ENCODE measurements at regions not wholly inside any gene's neighbourhood (a gene's known extent, or its start where the extent isn't known, plus 50 kb on each side); places are given as distances from the start of the nearest gene placed in this dataset.

DNA sequence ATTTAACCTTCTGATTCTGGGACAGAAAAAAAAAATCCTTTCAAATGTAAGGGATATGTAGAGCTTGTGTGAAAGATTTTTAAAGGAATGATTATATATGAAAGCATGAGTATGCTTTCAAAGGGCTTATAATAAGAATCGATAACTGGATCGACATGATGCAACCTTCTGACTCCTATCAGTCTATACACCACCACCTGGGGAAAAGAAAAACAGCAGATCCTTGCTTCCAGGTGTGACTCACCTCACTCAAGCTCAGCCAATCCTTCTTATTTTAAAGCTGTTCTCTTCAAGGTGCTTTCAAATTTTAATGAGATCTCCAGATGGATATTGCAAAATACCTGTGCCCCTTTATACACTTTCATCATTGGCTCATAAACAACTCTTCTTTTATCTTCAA lies 102.1 kb upstream of the EDNRA start:
- no peaks in the 10 kb centered on the region for H3K36me3 ChIP-seq (ENCODE audit: control insufficient read depth in 2 of 2, extremely low read depth in 1 of 2, insufficient read depth in 2 of 2, low read length in 2 of 2)
- H4K20me1 ChIP-seq (ENCODE audit: control insufficient read depth, extremely low read depth, insufficient read depth, low read length), result no peaks in the 10 kb centered on the region
- DNase-seq (ENCODE audit: low read depth, low spot score), result no peak
- peak overlapping the region; percentile 4 for H3K27ac ChIP-seq (ENCODE audit: control insufficient read depth, insufficient read depth, low read length)
- H3K79me2 ChIP-seq (ENCODE audit: control insufficient read depth, insufficient read depth, low read length), result no peaks in the 10 kb centered on the region
- FAIRE-seq, result peak; percentile 90
- dilution Hi-C loops (cut with MboI; ENCODE audit: extremely low pct_ligation_motif_present, low sequenced_read_pairs), result no loop called here
- peak overlapping the region; percentile 69 for H3K4me2 ChIP-seq (ENCODE audit: control insufficient read depth, extremely low read depth, insufficient read depth, low read depth, low read length)
- no peaks in the 10 kb centered on the region for H3K9me3 ChIP-seq (ENCODE audit: control insufficient read depth, low read depth, low read length)
- H3K4me3 ChIP-seq (ENCODE audit: control insufficient read depth in 2 of 3, extremely low read depth in 1 of 3, insufficient read depth in 2 of 3, low read depth in 1 of 3, low read length in 3 of 3), result peak overlapping the region in 2 of 3 experiments; percentile 25 to 38
- TF ChIP-seq EZH2 (IDR thresholded peaks at IDR 0.05; ENCODE audit: low read length), result no peak
- TF ChIP-seq, protein P1, sequence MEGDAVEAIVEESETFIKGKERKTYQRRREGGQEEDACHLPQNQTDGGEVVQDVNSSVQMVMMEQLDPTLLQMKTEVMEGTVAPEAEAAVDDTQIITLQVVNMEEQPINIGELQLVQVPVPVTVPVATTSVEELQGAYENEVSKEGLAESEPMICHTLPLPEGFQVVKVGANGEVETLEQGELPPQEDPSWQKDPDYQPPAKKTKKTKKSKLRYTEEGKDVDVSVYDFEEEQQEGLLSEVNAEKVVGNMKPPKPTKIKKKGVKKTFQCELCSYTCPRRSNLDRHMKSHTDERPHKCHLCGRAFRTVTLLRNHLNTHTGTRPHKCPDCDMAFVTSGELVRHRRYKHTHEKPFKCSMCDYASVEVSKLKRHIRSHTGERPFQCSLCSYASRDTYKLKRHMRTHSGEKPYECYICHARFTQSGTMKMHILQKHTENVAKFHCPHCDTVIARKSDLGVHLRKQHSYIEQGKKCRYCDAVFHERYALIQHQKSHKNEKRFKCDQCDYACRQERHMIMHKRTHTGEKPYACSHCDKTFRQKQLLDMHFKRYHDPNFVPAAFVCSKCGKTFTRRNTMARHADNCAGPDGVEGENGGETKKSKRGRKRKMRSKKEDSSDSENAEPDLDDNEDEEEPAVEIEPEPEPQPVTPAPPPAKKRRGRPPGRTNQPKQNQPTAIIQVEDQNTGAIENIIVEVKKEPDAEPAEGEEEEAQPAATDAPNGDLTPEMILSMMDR (optimal IDR thresholded peaks at IDR 0.05 in 1 of 3, IDR thresholded peaks at IDR 0.05 in 1 of 3, conservative IDR thresholded peaks at IDR 0.05 in 1 of 3; ENCODE audit: extremely low read depth in 1 of 3, insufficient read depth in 2 of 3, low read length in 3 of 3), result peak; percentile 51 to 61 (median 56)
- H3K9me1 ChIP-seq (ENCODE audit: control insufficient read depth, extremely low read depth, insufficient read depth, low read length), result no peaks in the 10 kb centered on the region
- no peak overlapping the region for H3K9ac ChIP-seq (ENCODE audit: control insufficient read depth, extremely low read depth, insufficient read depth, low read length)
- peak overlapping the region; percentile 66 for H2AFZ ChIP-seq (ENCODE audit: control insufficient read depth, low read length)
- H3K4me1 ChIP-seq (ENCODE audit: control insufficient read depth, extremely low read depth, insufficient read depth, low read length), result peaks cover 10% of the 10 kb centered on the region
- no peaks in the 10 kb centered on the region for H3K27me3 ChIP-seq (ENCODE audit: control insufficient read depth, extremely low read depth, insufficient read depth, low read length)

DNA sequence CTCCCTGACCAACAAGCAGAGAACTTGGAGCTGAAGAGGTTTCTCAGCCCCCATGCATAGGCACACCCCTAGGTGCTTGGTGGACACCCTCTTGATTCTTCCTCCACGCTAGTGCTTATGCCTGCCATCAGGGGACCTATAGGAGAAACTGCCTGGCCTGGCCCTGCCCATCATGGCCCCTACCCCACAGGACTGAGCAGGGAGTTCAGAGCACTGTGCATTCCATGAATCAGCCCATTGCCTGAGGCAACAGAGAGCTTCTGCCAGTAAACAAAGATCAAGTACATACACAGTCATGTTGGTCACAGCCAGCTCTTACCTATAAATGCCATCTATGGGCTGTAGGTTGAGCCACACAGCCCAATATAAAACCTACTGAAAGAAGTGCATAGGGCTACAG lies 99.1 kb upstream of the EDNRA start:
- dilution Hi-C loops (cut with MboI; ENCODE audit: extremely low pct_ligation_motif_present, low sequenced_read_pairs), result no loop called here
- no peaks in the 10 kb centered on the region for H3K27me3 ChIP-seq (ENCODE audit: control insufficient read depth, extremely low read depth, insufficient read depth, low read length)
- H3K4me3 ChIP-seq (ENCODE audit: control insufficient read depth in 2 of 3, extremely low read depth in 1 of 3, insufficient read depth in 2 of 3, low read depth in 1 of 3, low read length in 3 of 3), result no peak overlapping the region
- DNase-seq (ENCODE audit: low read depth, low spot score) (no peak), FAIRE-seq (no peak)
- no peak overlapping the region for H3K9ac ChIP-seq (ENCODE audit: control insufficient read depth, extremely low read depth, insufficient read depth, low read length)
- no peak for TF ChIP-seq EZH2 (IDR thresholded peaks at IDR 0.05; ENCODE audit: low read length)
- TF ChIP-seq, protein P1 (optimal IDR thresholded peaks at IDR 0.05 in 1 of 3, IDR thresholded peaks at IDR 0.05 in 1 of 3, conservative IDR thresholded peaks at IDR 0.05 in 1 of 3; ENCODE audit: extremely low read depth in 1 of 3, insufficient read depth in 2 of 3, low read length in 3 of 3), result no peak
- H4K20me1 ChIP-seq (ENCODE audit: control insufficient read depth, extremely low read depth, insufficient read depth, low read length), result no peaks in the 10 kb centered on the region
- H3K36me3 ChIP-seq (ENCODE audit: control insufficient read depth in 2 of 2, extremely low read depth in 1 of 2, insufficient read depth in 2 of 2, low read length in 2 of 2), result no peaks in the 10 kb centered on the region
- H3K27ac ChIP-seq (ENCODE audit: control insufficient read depth, insufficient read depth, low read length), result no peak overlapping the region
- H3K4me2 ChIP-seq (ENCODE audit: control insufficient read depth, extremely low read depth, insufficient read depth, low read depth, low read length), result no peak overlapping the region
- H3K9me3 ChIP-seq (ENCODE audit: control insufficient read depth, low read depth, low read length), result no peaks in the 10 kb centered on the region
- peaks cover 10% of the 10 kb centered on the region for H3K4me1 ChIP-seq (ENCODE audit: control insufficient read depth, extremely low read depth, insufficient read depth, low read length)
- peak overlapping the region; percentile 9 for H2AFZ ChIP-seq (ENCODE audit: control insufficient read depth, low read length)
- H3K79me2 ChIP-seq (ENCODE audit: control insufficient read depth, insufficient read depth, low read length), result no peaks in the 10 kb centered on the region
- H3K9me1 ChIP-seq (ENCODE audit: control insufficient read depth, extremely low read depth, insufficient read depth, low read length), result no peaks in the 10 kb centered on the region
